B cell (primary cell): ENCODE measurements at regions not wholly inside any gene's neighbourhood (a gene's known extent, or its start where the extent isn't known, plus 50 kb on each side); places are given as distances from the start of the nearest gene placed in this dataset.

ENCODE experiments used
- ATAC-seq: fragments of 200-7000 bp; cut with Tn5 transposase; one replicate; pipeline ENCODE4 v1.10.0; 2021; ENCODE audit warnings: low read depth, mild to moderate bottlenecking, moderate number of reproducible peaks, moderate library complexity
- CTCF ChIA-PET: fragments of 350-600 bp; sonication (Branson Sonifier 250); formaldehyde crosslinking; loops from one replicate; lab custom pipeline; 2021; ENCODE audit warnings: antibody characterized with exemption, inconsistent platforms; lab: Charles Lee
- POLR2A ChIA-PET: fragments of 350-600 bp; sonication (Branson Sonifier 250); formaldehyde crosslinking; loops from one replicate; lab custom pipeline; 2021; ENCODE audit warnings: antibody characterized with exemption; lab: Charles Lee
- DNase-seq: peaks from one replicate; pipeline ENCODE4 v3.0.0; 2013
- H2AFZ ChIP-seq: 2 replicates; pipeline ENCODE4 v1.6.1; 2012; ENCODE audit warnings: mild to moderate bottlenecking, low read depth, low read length; ENCODE audit not compliant: insufficient read depth, poor library complexity, severe bottlenecking
- H3K27ac ChIP-seq, 2 donors: 1 replicate in 1 of 2; 2 replicates in 1 of 2; pipeline ENCODE4 v1.5.1; 2012 to 2013; ENCODE audit warnings: low read length in 2 of 2, mild to moderate bottlenecking in 2 of 2, moderate library complexity in 1 of 2
- H3K27me3 ChIP-seq, 4 experiments: fragments of 200-600 bp in 1 of 4; sonication (generic) in 1 of 4; replicated peaks in 1 of 4; 1 replicate in 2 of 4; 2 replicates in 2 of 4; pipeline versions ENCODE4 v1.6.1 to v1.7.0; 2013 to 2016; ENCODE audit warnings: low read length in 3 of 4, mild to moderate bottlenecking in 2 of 4, mixed read lengths in 1 of 4, moderate library complexity in 1 of 4; ENCODE audit not compliant: insufficient read depth in 4 of 4, control insufficient read depth in 3 of 4; ENCODE audit errors: control extremely low read depth in 1 of 4
- H3K36me3 ChIP-seq, 2 experiments: replicated peaks in 1 of 2; 1 replicate in 1 of 2; 2 replicates in 1 of 2; pipeline versions ENCODE4 v1.6.1 to v1.7.1; 2013; ENCODE audit warnings: low read length in 1 of 2; ENCODE audit not compliant: insufficient read depth in 2 of 2, control insufficient read depth in 1 of 2; ENCODE audit errors: control extremely low read depth in 1 of 2, extremely low read depth in 1 of 2
- H3K4me1 ChIP-seq, 2 donors: fragments of 200-600 bp in 1 of 2; sonication (generic) in 1 of 2; 1 replicate in 1 of 2; 2 replicates in 1 of 2; pipeline versions ENCODE4 v1.5.1 to v1.6.1; 2013 to 2017; ENCODE audit warnings: low read length in 2 of 2; ENCODE audit not compliant: control insufficient read depth in 2 of 2, insufficient read depth in 2 of 2
- H3K4me2 ChIP-seq: replicated peaks from 2 replicates; pipeline ENCODE3; 2012; ENCODE audit warnings: mild to moderate bottlenecking, low read depth, low read length; ENCODE audit not compliant: poor library complexity, severe bottlenecking
- H3K4me3 ChIP-seq, 5 experiments: fragments of 200-600 bp in 1 of 5; sonication (generic) in 1 of 5; 1 replicate in 3 of 5; 2 replicates in 2 of 5; pipeline versions ENCODE4 v1.5.1 to v1.7.0; 2011 to 2016; ENCODE audit warnings: low read length in 4 of 5, mild to moderate bottlenecking in 4 of 5, low read depth in 2 of 5, control low read depth in 1 of 5, moderate library complexity in 1 of 5; ENCODE audit not compliant: insufficient read depth in 1 of 5; ENCODE audit errors: control extremely low read depth in 1 of 5, extremely low read depth in 1 of 5
- H3K79me2 ChIP-seq: fragments of 200-600 bp; sonication (generic); one replicate; pipeline ENCODE4 v1.6.0; 2016; ENCODE audit warnings: low read length; ENCODE audit not compliant: control insufficient read depth, insufficient read depth
- H3K9ac ChIP-seq: fragments of 200-600 bp; sonication (generic); 2 replicates; pipeline ENCODE4 v1.6.1; 2017; ENCODE audit warnings: mild to moderate bottlenecking, low read length, moderate library complexity
- H3K9me3 ChIP-seq, 3 donors: one replicate each; pipeline versions ENCODE4 v1.6.1 to v1.7.1; 2013; ENCODE audit warnings: low read length in 2 of 3; ENCODE audit not compliant: control insufficient read depth in 2 of 3, insufficient read depth in 1 of 3; ENCODE audit errors: control extremely low read depth in 1 of 3
- H4K20me1 ChIP-seq: 2 replicates; pipeline ENCODE4 v1.6.0; 2012; ENCODE audit warnings: mild to moderate bottlenecking, low read length; ENCODE audit not compliant: insufficient read depth, control insufficient read depth, poor library complexity, severe bottlenecking
- H3K27ac Mint-ChIP-seq: one replicate; pipeline ENCODE4 v1.8.0; 2021; ENCODE audit warnings: mixed read lengths
- H3K27me3 Mint-ChIP-seq: one replicate; pipeline ENCODE4 v1.8.0; 2021; ENCODE audit warnings: mixed read lengths
- H3K4me1 Mint-ChIP-seq: one replicate; pipeline ENCODE4 v1.8.0; 2021; ENCODE audit warnings: mixed read lengths
- H3K4me3 Mint-ChIP-seq: one replicate; pipeline ENCODE4 v1.8.0; 2021; ENCODE audit warnings: mixed read lengths
- H3K9me3 Mint-ChIP-seq: one replicate; pipeline ENCODE4 v1.8.0; 2022; ENCODE audit warnings: mixed read lengths; ENCODE audit not compliant: insufficient read depth
- EZH2 ChIP-seq: IDR thresholded peaks from 2 replicates; pipeline ENCODE4 v1.6.1; 2012; ENCODE audit warnings: borderline replicate concordance, low read depth, mild to moderate bottlenecking, moderate library complexity, low read length; ENCODE audit not compliant: insufficient read depth, poor library complexity, severe bottlenecking
- WGBS: methylation state at CpG from one replicate; pipeline ENCODE4 v1.1.5; 2013; ENCODE audit warnings: missing lambda C conversion rate; ENCODE audit not compliant: insufficient coverage; 5-methylcytosine and 5-hydroxymethylcytosine counted together
- intact Hi-C: fragments of 100-400 bp; cut with micrococcal nuclease; formaldehyde crosslinking; loops from one replicate; pipeline ENCODE4 v1.10.0; 2022
- TF ChIP-seq, protein P1 (sequence below): fragments of 200-600 bp; IDR thresholded peaks from one replicate; pipeline ENCODE4 v1.8.0; 2022; ENCODE audit warnings: antibody characterized with exemption, mild to moderate bottlenecking

DNA sequence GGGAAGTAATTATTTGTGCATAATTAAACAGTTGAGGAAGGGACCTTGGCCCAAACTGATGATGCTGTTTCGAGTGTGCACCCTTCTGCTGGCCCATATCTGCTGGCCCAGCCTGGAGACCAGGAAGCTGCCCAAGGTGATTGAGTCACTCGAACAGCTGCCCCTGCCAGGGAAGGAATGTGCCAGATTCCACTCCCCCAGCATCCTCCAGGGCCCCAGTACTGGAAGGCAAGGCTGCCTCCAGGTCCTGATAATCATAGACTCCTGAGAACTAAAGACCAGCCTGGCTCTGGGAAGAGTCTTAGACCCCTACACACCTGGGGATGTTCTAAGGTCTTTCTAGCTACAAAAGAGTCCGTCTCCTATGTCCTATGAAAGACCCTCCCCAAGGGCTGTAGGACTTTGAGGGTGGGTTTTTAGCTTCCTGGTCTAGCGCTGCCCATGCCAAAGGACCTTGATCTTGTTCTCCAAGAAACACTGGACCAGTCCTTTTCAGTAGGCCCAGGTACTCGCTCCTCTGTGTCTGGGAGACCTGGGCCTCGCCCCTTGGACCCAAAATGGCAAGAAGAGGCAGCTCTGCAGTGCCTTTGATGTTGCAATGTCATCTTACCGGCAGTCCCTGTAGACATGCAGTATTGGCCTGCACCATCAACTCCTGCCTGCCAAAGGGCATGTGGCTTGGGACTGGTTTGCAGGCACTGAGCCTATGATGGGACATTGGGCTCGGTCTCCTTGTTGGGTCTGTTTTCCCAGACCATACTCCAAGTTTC is 103.2 kb upstream of the GPR26 start:
- peaks cover 0 to 9% (median 0%) of the 10 kb centered on the region in 4 experiments for H3K27me3 ChIP-seq
- no peak overlapping the region for H3K4me2 ChIP-seq
- peaks cover 36% of the 10 kb centered on the region for H3K27me3 Mint-ChIP-seq
- intact Hi-C loops = no loop called here
- H3K79me2 ChIP-seq = no peaks in the 10 kb centered on the region
- H3K27ac ChIP-seq = no peak overlapping the region
- ChIA-PET POLR2A (no interaction called here), CTCF (interaction anchor here (0.8 to 1.1 kb wide), 6 partner anchors 9 to 523 kb away, joined by 3 to 5 read pairs (median 4); no protein-coding TSS in a partner anchor)
- no peak overlapping the region for H2AFZ ChIP-seq
- no peaks in the 10 kb centered on the region for H3K4me1 Mint-ChIP-seq
- peaks cover 0 to 3% (median 0%) of the 10 kb centered on the region in 3 donors for H3K9me3 ChIP-seq
- no peak overlapping the region for H3K4me3 ChIP-seq
- TF ChIP-seq EZH2 = no peak
- TF ChIP-seq, protein P1, sequence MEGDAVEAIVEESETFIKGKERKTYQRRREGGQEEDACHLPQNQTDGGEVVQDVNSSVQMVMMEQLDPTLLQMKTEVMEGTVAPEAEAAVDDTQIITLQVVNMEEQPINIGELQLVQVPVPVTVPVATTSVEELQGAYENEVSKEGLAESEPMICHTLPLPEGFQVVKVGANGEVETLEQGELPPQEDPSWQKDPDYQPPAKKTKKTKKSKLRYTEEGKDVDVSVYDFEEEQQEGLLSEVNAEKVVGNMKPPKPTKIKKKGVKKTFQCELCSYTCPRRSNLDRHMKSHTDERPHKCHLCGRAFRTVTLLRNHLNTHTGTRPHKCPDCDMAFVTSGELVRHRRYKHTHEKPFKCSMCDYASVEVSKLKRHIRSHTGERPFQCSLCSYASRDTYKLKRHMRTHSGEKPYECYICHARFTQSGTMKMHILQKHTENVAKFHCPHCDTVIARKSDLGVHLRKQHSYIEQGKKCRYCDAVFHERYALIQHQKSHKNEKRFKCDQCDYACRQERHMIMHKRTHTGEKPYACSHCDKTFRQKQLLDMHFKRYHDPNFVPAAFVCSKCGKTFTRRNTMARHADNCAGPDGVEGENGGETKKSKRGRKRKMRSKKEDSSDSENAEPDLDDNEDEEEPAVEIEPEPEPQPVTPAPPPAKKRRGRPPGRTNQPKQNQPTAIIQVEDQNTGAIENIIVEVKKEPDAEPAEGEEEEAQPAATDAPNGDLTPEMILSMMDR = no peak
- H3K9ac ChIP-seq = no peak overlapping the region
- DNase-seq (no peak), ATAC-seq (no peak)
- H3K36me3 ChIP-seq = no peaks in the 10 kb centered on the region
- 85% methylated on average over 6 of the region's 8 CpGs for WGBS
- H3K27ac Mint-ChIP-seq = no peak overlapping the region
- H3K4me3 Mint-ChIP-seq = no peak overlapping the region
- H3K9me3 Mint-ChIP-seq = no peaks in the 10 kb centered on the region
- peaks cover 3 to 5% of the 10 kb centered on the region in 2 donors for H3K4me1 ChIP-seq
- no peaks in the 10 kb centered on the region for H4K20me1 ChIP-seq

DNA sequence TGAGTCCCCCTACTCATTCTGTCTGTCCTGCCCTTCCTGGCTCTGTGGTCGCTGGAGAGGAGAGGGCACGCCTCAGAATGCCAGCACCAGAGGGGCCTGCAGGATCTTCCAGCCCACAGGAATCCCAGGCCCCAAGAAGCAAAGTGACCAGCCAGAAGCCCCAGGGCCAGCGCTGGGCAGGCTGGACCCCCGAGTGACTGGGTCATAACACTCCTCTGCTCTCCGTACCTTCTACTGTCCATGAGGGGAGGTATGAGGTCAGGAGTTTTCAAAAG is 102.6 kb upstream of the GPR26 start:
- Histone ChIP-seq H3K27ac (no peak overlapping the region), H3K79me2 (no peaks in the 10 kb centered on the region), H3K27me3 (peaks cover 0 to 10% (median 0%) of the 10 kb centered on the region in 4 experiments), H2AFZ (no peak overlapping the region), H3K4me2 (no peak overlapping the region), H3K4me3 (no peak overlapping the region), H3K9me3 (peaks cover 0 to 3% (median 0%) of the 10 kb centered on the region in 3 donors), H3K9ac (no peak overlapping the region), H4K20me1 (no peaks in the 10 kb centered on the region), H3K4me1 (peaks cover 3 to 5% of the 10 kb centered on the region in 2 donors), H3K36me3 (no peaks in the 10 kb centered on the region)
- ATAC-seq (no peak), DNase-seq (no peak)
- ChIA-PET CTCF (interaction anchor here (0.9 to 1.1 kb wide), 3 partner anchors 10 to 432 kb away, joined by 3 to 4 read pairs (median 4); no protein-coding TSS in a partner anchor), POLR2A (no interaction called here)
- Mint-ChIP-seq H3K4me1 (no peaks in the 10 kb centered on the region), H3K9me3 (no peaks in the 10 kb centered on the region), H3K4me3 (no peak overlapping the region), H3K27ac (no peak overlapping the region), H3K27me3 (peaks cover 41% of the 10 kb centered on the region)
- TF ChIP-seq, protein P1 = no peak
- no peak for TF ChIP-seq EZH2
- intact Hi-C loops = no loop called here
- WGBS = 90% methylated on average over 2 of the region's 5 CpGs
